Embryonic facial prominence (tissue), 1 donor: ENCODE measurements at regions not wholly inside any gene's neighbourhood (a gene's known extent, or its start where the extent isn't known, plus 50 kb on each side); places are given as distances from the start of the nearest gene placed in this dataset.

Source experiments
- DNase-seq: peaks from one replicate; pipeline ENCODE4 v3.0.0-alpha.2; 2016; ENCODE audit errors: extremely low spot score

DNA sequence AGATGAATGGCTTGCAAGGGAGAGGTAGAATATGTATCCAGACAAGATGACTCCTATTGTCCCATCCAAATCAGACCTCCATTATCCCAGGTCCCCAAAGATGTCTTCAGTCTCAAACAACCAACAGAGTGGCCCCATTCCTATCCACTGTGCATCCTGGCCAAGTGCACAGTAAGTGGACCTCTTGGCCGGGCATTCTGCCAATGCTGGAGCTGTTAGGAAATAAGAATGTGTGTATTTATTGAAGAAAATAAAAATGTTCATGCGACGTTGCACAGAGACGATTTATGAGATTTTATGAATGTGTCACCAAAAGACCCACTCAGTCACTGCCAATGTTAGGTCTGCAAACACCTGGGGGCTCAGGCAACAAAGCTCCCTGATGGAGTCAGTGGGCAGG, 196.0 kb downstream of the MAFB start:
- no peak for DNase-seq

DNA sequence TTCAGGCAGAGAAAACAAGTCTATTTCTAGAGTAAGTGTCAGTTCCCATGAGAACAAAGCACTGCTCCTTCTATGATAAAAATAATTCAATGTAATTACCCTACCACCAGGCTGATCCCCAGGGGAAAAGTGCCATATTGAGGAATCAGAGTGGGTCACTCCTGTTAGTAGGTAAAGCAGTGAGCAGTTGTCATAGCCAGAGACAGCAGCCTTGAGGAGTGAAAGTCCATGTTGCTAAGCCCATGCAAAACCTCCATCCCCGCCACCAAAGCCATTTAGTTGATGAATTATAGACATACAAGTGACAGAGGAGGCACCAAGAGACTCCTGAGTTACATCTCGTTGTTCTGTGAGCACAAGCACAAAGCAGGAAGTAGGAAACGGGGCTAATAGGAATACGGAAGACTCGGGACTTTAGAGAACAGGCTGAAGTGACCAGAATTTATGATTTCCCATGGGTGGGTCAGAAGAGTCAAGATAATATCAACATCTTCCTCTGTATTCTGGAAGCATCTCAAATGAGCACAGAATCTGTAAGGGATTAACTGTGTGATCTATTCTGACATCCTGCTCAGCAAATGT, 197.9 kb downstream of the MAFB start:
- DNase-seq, result no peak

DNA sequence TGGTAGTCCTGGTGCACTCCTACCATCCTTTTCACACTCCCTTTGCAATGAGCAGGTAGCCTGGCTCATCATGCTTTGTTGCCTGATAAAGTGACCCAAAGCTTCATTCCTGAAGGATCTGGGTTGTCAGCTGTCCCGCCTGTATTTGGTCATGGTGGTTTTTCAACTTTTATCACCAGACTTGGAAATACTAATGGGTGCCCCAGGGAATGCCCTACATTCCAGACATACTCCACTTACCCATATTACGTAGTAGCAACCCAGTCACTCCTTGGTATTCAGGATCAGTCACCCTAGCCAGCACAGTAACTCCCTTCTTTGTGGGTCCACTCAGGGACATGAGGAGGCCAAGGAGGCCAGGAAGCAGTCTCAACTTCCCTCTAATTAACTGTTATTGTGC, 199.2 kb downstream of the MAFB start:
- DNase-seq, result no peak

DNA sequence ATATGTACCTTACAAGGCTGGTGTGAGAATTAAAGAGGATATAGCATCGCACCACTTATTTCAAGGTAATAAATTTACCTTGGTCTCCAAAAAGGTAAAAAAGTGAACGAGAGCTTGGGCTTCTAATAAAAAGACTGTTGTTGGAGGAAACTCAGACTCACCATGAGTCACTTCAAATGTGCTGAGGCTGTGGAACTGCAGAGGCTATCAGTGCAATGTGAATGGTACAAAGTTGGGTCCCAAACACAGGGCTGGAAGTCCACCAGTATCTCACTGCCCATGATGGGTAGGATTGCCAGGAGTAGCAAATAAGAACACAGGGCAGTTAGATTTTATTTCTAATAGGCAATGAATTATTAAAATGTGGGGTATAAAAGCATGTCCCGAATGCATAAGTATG, 200.6 kb downstream of the MAFB start:
- DNase-seq, result no peak

DNA sequence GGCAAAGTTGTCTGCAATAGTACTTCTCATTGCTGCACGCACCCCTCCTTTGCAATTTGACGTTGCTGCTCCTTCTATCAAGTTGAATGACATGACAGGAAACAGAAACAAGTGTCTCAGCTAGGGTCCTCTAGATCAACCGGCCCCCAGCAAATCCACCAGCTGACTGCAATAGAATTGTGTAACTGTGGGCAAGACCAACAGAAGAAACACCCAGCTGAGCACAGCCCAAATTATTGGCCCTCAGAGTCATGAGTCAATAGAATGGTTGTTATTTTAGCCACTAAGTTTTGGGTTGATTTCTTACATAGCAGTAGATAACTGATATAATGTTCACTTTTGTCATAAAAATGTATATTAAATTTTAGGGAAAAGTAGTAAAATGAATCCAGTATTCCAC, 202.7 kb downstream of the MAFB start:
- DNase-seq, result no peak

- DNase-seq, result no peak
These were observed 207.1 kb downstream of the MAFB start for GRCh38 chr20:40481743-40482458.

DNA sequence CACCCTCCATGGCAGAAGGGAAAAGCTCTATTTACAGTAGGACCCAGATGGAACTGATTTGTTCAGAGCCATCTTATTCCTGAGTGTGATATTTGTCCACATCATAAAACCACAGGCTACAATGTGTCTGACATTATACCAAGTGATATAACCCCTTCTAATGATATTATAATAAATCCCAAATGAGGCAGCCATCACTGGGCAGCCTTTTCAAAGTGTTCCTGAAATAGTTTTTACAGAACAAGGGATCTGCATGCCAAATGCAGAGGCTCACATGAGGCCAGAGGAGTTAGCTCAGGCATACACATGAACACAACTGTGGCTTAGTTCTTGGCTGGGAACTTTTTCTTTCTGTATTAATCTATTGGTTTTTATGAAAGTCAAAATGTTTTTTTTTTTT, 207.7 kb downstream of the MAFB start:
- DNase-seq, result no peak

DNA sequence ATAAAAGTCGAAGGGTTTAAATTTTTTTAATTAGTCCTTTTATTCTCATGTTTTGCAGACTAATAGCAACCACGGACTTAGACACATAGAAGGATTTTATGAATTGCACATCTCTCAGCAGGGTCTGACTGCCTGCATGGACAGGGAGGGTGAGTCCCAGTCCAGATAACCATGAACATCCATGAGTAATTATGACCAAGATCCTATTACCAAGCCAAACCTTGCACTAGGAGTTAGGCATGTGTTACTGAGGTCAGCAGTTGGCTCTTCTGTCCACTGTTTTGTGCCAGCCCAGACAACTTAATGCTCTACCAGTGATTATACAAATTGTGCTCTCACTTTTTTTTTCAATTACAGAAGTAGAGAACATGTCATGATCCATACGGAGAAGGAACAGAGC, 211.2 kb downstream of the MAFB start:
- no peak for DNase-seq

DNA sequence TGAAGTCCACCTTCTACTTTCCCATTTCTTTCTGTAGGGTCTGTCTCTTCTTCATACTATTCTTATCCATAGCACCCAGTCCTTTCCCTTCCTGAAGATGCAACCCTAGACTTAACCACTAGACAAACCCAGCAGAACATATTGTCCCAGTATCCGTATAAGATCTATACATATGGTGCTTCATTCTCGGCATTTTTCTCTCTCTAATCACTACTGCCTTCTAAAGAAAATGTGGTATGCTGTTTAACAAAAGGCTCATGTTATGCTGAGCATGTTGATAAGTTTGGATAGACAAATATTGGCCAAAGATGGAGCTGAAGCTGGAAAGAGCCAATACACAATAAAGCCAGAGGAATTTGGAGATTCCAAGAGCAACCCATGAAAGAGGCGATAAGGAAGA, 212.6 kb downstream of the MAFB start:
- DNase-seq, result no peak

- DNase-seq, result no peak
These were observed 216.1 kb downstream of the MAFB start for GRCh38 chr20:40472905-40473304.

GRCh38 chr20:40471261-40471629, 217.8 kb downstream of the MAFB start:
- DNase-seq, result no peak

GRCh38 chr20:40470445-40471260, 218.4 kb downstream of the MAFB start:
- no peak for DNase-seq

- no peak for DNase-seq
These were observed 220.3 kb downstream of the MAFB start for GRCh38 chr20:40468759-40469158.

- no peak for DNase-seq
These were observed 221.2 kb downstream of the MAFB start for GRCh38 chr20:40467703-40468411.

- no peak for DNase-seq
These were observed 222.0 kb downstream of the MAFB start for GRCh38 chr20:40467067-40467466.

GRCh38 chr20:40464731-40465208, 224.3 kb downstream of the MAFB start:
- no peak for DNase-seq

DNA sequence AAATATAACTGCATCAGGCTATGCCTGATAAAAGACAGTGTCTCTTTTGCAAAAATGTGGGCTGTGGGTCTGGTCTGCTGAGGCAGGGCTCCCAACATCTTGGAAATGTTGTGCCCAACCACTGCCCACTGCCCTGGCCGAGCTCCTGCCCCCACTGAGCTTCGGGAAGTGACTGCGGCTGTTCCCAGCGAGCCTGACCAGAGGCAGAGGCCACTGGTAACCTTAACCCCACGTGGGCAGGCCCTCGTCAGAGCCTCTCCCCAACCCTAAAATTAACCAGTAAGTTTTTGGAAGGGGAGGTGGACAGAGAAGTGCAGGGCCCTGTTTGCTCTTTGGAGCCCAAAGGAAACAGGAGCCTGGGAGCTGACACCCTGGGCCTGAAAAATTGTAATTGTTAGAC, 225.9 kb downstream of the MAFB start:
- no peak for DNase-seq

DNA sequence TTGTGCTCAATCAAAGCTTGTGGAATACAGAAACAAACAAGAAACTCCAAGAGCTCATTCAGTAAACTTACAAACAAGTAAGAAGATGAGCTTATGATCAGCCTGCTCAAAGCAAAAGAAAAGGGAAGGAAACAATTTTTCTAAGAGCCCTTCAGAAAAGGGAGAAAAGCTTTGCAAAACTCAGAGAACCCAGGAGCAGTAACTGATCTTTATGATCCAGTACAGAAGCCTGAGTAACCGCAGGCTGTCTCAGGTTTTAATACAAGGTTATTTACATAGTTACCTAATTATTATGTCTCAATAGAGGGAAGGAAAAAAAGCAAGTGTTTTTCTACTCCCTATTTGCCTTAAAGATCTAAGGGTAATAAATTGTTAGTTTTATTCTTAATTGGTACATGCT, 226.5 kb downstream of the MAFB start:
- DNase-seq, result no peak

DNA sequence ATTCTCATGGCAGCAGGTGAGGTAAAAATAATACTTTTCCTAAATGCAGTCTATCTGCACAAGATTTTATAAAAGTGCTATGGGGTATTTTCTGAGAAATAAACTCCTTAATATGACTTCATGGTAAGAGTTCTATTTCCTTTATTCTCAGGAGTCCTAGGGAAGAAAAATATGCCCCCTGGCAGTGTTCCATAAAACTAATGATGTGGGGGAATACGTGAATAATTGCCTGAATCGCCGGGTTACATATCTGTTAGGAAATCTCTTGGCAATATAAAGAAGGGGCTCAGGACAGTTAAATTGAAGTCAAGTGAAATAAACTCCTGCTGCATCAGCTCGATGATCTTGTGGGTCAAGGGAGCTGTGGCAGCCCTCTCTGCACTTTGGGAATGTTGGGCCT, 229.7 kb downstream of the MAFB start:
- no peak for DNase-seq

DNA sequence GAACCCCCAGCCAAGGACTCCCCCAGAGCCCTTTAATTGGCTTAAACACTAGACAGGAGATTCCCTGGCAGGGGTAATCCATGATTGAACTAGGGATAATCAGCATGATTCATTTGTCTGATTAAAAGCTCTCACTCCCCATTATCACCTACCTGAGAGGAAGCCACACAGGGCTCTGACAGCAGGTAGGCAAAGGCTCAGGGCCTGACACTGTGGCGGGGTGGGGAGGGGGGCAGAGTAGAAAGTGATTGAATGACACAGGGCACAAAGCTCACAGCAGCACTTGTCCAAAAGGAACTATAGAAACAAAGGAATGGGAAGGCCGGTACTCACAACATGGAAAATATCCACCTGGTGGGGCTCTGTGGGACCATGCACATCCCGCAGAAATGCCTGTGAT, 231.6 kb downstream of the MAFB start:
- no peak for DNase-seq

DNA sequence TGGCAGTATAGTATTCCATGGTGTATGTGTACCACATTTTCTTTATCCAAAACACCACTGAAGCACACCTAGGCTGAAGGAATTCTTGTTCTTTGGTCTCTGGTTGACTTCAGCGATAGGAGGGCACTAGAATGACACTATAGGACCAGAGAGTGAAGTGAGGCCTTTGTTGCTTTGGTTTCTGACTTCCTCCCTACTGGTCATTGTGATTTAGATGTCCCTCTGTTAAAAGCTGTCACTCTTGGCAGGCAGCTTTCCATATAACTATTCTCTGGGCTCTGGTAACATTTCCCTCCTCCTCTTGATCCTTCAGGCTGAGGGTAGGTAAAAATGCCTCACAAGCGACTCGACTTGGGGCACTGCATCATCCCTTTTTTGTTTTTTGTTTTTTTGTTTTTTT, 236.3 kb downstream of the MAFB start:
- no peak for DNase-seq

GRCh38 chr20:40451552-40451951, 237.5 kb downstream of the MAFB start:
- no peak for DNase-seq
